Kidney (tissue), 13 donors: ENCODE measurements at regions not wholly inside any gene's neighbourhood (a gene's known extent, or its start where the extent isn't known, plus 50 kb on each side); places are given as distances from the start of the nearest gene placed in this dataset.

ENCODE experiments used
- DNase-seq, 5 donors: peaks; one replicate each; pipeline ENCODE4 v3.0.0-alpha.2; 2013 to 2020
- FAIRE-seq: peaks from 2 replicates; lab custom pipeline; 2012; peaks lifted over from hg19 to GRCh38; lab: Jason Lieb, UNC
- H3K27ac ChIP-seq, 2 donors: one replicate each; pipeline ENCODE4 v1.7.0; 2013; ENCODE audit warnings: low read depth in 2 of 2, low read length in 2 of 2, inconsistent platforms in 1 of 2
- H3K27me3 ChIP-seq: one replicate; pipeline ENCODE4 v1.7.1; 2013; ENCODE audit warnings: low read length, inconsistent platforms; ENCODE audit not compliant: control insufficient read depth, insufficient read depth
- H3K36me3 ChIP-seq, 3 donors: one replicate each; pipeline versions ENCODE4 v1.7.0 to v1.7.1; 2013; ENCODE audit warnings: low read length in 3 of 3, control low read depth in 1 of 3, inconsistent platforms in 1 of 3; ENCODE audit not compliant: insufficient read depth in 3 of 3, control insufficient read depth in 2 of 3
- H3K4me1 ChIP-seq, 3 donors: one replicate each; pipeline versions ENCODE4 v1.7.0 to v1.7.1; 2013; ENCODE audit warnings: low read length in 3 of 3, inconsistent platforms in 1 of 3, low read depth in 1 of 3; ENCODE audit not compliant: control insufficient read depth in 2 of 3, insufficient read depth in 2 of 3
- H3K4me3 ChIP-seq, 3 donors: one replicate each; pipeline versions ENCODE4 v1.7.0 to v1.8.1; 2013; ENCODE audit warnings: low read length in 3 of 3, control low read depth in 1 of 3, inconsistent platforms in 1 of 3
- H3K9ac ChIP-seq, 3 donors: one replicate each; pipeline versions ENCODE4 v1.7.0 to v1.7.1; 2013; ENCODE audit warnings: low read length in 3 of 3, control low read depth in 1 of 3, inconsistent platforms in 1 of 3
- H3K9me3 ChIP-seq, 3 donors: one replicate each; pipeline versions ENCODE4 v1.7.0 to v1.7.1; 2013; ENCODE audit warnings: low read length in 3 of 3, control low read depth in 1 of 3, inconsistent platforms in 1 of 3; ENCODE audit not compliant: control insufficient read depth in 2 of 3, insufficient read depth in 1 of 3
- CTCF ChIP-seq: IDR thresholded peaks from 3 replicates; pipeline ENCODE4 v1.5.1; 2012; ENCODE audit warnings: mild to moderate bottlenecking, moderate library complexity, borderline replicate concordance; ENCODE audit not compliant: insufficient read depth; ENCODE audit errors: extremely low read depth
- intact Hi-C: fragments of 100-400 bp; cut with DNase I; formaldehyde crosslinking; loops from one replicate; pipeline ENCODE4 v1.11.1; 2022
- donor health status: control.
- donor health status: control.
- donor health status: control.
- donor health status: control.
- donor health status: control.
- donor health status: DM: yes; HTN: yes; CAD: no.
- donor health status: Normal renal cell carcinoma (clear cell type).

GRCh38 chr12:37733856-37734255 is 582.7 kb upstream of the ALG10B start:
- H3K4me3 ChIP-seq: no peak overlapping the region
- H3K4me1 ChIP-seq: no peaks in the 10 kb centered on the region
- H3K36me3 ChIP-seq: no peaks in the 10 kb centered on the region
- DNase-seq (no peak), FAIRE-seq (no peak)
- no peak overlapping the region for H3K9ac ChIP-seq
- no peak overlapping the region for H3K27ac ChIP-seq
- H3K9me3 ChIP-seq: peaks cover 0 to 8% (median 0%) of the 10 kb centered on the region in 3 donors
- TF ChIP-seq CTCF: no peak
- intact Hi-C loops: no loop called here
- H3K27me3 ChIP-seq: no peaks in the 10 kb centered on the region
